ENCODE measurements at regions not wholly inside any gene's neighbourhood (a gene's known extent, or its start where the extent isn't known, plus 50 kb on each side); places are given as distances from the start of the nearest gene placed in this dataset.

DNA sequence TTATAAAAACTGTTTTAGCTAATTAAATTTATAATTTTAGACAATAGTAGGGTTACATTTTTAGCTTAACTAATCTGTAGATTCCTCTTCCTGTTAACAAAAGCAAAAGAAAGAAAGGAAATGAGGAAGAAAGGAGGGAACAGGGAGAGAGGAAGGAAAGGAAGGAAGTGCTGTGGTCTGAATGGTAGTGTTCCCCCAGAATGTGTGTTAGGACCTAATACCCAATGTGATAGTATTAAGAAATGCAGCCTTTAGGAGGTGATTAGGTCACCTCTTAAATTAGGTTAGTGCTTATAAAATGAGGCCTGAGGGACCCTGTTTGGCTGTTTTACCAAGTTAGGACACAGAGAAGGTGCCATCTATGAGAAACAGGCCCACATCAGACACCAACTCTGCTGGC, 136.9 kb upstream of the SAMSN1 start:
- ATAC-seq: no peak
- no peak overlapping the region for H3K4me3 ChIP-seq
- H3K36me3 ChIP-seq: no peaks in the 10 kb centered on the region
- H3K27me3 ChIP-seq: no peaks in the 10 kb centered on the region
- TF ChIP-seq EP300 (IDR thresholded peaks at IDR 0.05) (no peak), POLR2AphosphoS5 (IDR thresholded peaks at IDR 0.05) (no peak), POLR2A (IDR thresholded peaks at IDR 0.05) (no peak)
- TF ChIP-seq, protein P1, sequence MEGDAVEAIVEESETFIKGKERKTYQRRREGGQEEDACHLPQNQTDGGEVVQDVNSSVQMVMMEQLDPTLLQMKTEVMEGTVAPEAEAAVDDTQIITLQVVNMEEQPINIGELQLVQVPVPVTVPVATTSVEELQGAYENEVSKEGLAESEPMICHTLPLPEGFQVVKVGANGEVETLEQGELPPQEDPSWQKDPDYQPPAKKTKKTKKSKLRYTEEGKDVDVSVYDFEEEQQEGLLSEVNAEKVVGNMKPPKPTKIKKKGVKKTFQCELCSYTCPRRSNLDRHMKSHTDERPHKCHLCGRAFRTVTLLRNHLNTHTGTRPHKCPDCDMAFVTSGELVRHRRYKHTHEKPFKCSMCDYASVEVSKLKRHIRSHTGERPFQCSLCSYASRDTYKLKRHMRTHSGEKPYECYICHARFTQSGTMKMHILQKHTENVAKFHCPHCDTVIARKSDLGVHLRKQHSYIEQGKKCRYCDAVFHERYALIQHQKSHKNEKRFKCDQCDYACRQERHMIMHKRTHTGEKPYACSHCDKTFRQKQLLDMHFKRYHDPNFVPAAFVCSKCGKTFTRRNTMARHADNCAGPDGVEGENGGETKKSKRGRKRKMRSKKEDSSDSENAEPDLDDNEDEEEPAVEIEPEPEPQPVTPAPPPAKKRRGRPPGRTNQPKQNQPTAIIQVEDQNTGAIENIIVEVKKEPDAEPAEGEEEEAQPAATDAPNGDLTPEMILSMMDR (IDR thresholded peaks at IDR 0.05): no peak
- no peaks in the 10 kb centered on the region for H3K4me1 ChIP-seq
- no peak overlapping the region for H3K27ac ChIP-seq
- no peaks in the 10 kb centered on the region for H3K9me3 ChIP-seq

DNA sequence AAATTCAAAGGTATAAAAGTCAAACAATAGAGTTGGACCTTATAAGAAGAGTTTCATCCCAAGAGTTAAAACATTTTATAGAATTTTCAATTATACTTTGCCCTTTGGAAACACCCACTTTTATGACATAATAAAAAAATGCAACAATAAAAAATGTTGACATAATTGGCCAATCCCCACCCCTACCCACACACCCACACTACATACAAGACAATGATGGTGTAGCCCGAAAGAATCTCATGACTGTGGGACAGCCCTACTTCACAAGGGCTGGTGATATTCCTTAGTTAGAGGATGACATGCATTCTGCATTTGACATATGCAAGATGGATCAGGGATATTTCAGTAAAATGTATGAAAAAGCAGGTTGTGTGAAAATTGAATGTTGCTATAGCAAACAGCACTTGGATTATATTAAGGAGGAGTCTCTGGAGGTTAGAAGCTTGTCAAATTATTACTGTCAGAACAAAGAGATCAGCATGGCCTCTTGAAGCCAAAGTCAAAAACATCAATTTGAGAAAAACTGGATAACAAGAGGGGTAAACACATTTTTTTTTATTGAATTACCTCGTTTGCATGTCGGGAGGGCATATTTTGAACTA, 133.0 kb upstream of the SAMSN1 start:
- TF ChIP-seq POLR2AphosphoS5 (IDR thresholded peaks at IDR 0.05): no peak
- TF ChIP-seq POLR2A (IDR thresholded peaks at IDR 0.05): no peak
- TF ChIP-seq, protein P1 (IDR thresholded peaks at IDR 0.05): no peak
- no peak for TF ChIP-seq EP300 (IDR thresholded peaks at IDR 0.05)
- 79 to 83% methylated on average over 3 of the region's 3 CpGs for WGBS, 2 donors (ENCODE audit: low coverage in 1 of 2)
- Histone ChIP-seq H3K9me3 (no peaks in the 10 kb centered on the region), H3K27ac (no peak overlapping the region), H3K27me3 (no peaks in the 10 kb centered on the region), H3K4me1 (no peaks in the 10 kb centered on the region), H3K36me3 (no peaks in the 10 kb centered on the region), H3K4me3 (no peak overlapping the region)
- no peak for ATAC-seq

DNA sequence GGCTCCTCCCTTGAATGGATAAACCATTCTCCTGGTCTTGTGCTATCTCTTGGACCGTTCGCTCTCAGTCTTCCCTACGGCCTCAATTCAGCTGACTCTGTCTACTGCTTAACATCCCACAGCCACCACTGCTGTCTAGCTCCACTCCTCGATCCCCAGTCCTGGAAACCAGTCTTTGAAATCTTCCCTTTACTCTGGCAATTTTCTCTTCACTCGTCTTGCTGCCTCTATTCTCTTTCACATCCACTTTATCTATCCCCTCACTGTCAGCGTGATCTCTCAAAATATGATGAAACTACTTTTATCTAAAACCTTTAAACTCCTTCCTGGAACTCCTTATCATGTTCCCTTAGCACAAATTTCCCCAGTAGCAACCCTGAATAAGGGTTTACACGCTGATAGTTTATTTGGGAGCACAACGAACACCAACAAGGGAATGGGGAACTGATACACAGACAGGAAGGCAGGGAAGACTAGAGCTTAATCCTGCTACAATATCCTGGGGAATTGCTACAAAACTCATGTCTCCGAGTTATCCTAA, 131.6 kb upstream of the SAMSN1 start:
- no peaks in the 10 kb centered on the region for H3K4me1 ChIP-seq
- WGBS, 2 donors (ENCODE audit: low coverage in 1 of 2): 70 to 86% methylated on average over 8 of the region's 9 CpGs
- no peaks in the 10 kb centered on the region for H3K27me3 ChIP-seq
- no peaks in the 10 kb centered on the region for H3K9me3 ChIP-seq
- TF ChIP-seq POLR2A (IDR thresholded peaks at IDR 0.05) (no peak), POLR2AphosphoS5 (IDR thresholded peaks at IDR 0.05) (no peak)
- TF ChIP-seq, protein P1 (IDR thresholded peaks at IDR 0.05): no peak
- H3K27ac ChIP-seq: no peak overlapping the region
- no peaks in the 10 kb centered on the region for H3K36me3 ChIP-seq
- ATAC-seq: no peak
- H3K4me3 ChIP-seq: no peak overlapping the region

DNA sequence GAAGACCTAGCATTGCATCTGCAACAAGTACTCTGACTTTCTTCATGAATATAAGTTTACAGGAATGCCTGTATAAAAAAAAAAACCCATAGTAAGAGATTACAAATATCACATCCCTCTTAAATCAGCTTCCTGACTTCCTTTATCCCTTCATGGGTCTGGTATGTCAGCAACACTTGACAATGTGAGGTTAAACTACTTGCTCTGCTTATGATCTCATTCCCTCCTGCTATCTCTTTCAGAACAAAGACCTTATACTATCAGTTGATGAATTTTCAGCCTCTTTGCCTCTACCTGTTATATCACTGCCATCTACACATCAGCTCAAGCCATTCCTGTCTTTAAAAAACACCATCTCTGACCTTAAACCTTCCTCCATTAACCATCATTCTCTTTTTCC, 130.9 kb upstream of the SAMSN1 start:
- Histone ChIP-seq H3K27ac (no peak overlapping the region), H3K4me1 (no peaks in the 10 kb centered on the region), H3K36me3 (no peaks in the 10 kb centered on the region), H3K9me3 (no peaks in the 10 kb centered on the region), H3K4me3 (no peak overlapping the region), H3K27me3 (no peaks in the 10 kb centered on the region)
- ATAC-seq: no peak
- TF ChIP-seq, protein P1 (IDR thresholded peaks at IDR 0.05): no peak
- TF ChIP-seq POLR2A (IDR thresholded peaks at IDR 0.05): no peak
- no peak for TF ChIP-seq EP300 (IDR thresholded peaks at IDR 0.05)
- TF ChIP-seq POLR2AphosphoS5 (IDR thresholded peaks at IDR 0.05): no peak

DNA sequence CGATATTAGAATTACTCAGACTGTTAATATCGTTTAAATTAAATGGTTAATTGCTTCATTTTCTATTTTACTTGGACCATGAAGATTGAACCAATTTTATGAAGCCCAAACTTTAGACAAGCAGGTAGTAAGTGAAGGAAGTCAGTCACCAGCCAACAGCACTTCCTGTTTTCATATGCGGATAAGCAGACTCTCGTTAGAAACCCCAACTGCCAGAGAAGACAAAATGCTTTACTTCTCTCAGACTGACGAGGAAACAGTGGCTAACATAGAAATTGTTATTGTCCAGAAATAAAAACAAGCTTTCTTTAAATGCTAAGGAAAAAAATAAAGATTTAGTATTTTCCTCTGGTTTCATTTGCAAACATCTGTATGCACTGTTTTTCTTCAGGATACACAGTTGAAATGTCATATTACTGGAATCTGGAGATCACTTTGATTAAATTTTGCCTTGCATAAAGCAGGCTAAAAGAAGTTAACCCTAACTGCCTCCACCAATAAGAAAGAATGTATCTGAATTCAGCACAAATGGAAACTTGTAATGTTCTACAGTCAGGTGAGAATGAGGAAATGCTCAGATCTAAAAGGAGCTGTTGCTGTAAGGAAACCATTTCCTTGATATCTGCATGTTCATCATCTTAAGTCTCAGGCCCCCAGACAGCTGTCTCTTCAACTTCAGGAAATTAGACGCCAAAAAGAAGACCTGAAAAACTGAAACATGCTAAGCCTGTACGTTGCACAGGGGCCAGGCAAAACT, 129.8 kb upstream of the SAMSN1 start:
- Histone ChIP-seq H3K9me3 (no peaks in the 10 kb centered on the region), H3K4me1 (no peaks in the 10 kb centered on the region), H3K27ac (no peak overlapping the region), H3K27me3 (no peaks in the 10 kb centered on the region), H3K36me3 (no peaks in the 10 kb centered on the region), H3K4me3 (no peak overlapping the region)
- TF ChIP-seq EP300 (IDR thresholded peaks at IDR 0.05) (no peak), POLR2AphosphoS5 (IDR thresholded peaks at IDR 0.05) (no peak), POLR2A (IDR thresholded peaks at IDR 0.05) (no peak)
- 53 to 59% methylated on average over 7 of the region's 7 CpGs for WGBS, 2 donors (ENCODE audit: low coverage in 1 of 2)
- ATAC-seq: no peak
